Activated CD8-positive, alpha-beta memory T cell treated with anti-CD3 and anti-CD28 coated beads, Interleukin-2, amount 50 U/mL, for 24 hours (primary cell): ENCODE measurements at regions not wholly inside any gene's neighbourhood (a gene's known extent, or its start where the extent isn't known, plus 50 kb on each side); places are given as distances from the start of the nearest gene placed in this dataset.

ENCODE experiments used
- DNase-seq: peaks from one replicate; pipeline ENCODE4 v3.0.0-alpha.2; 2020; ENCODE audit errors: extremely low read depth

GRCh38 chr2:221203125-221203524, 369.0 kb downstream of the EPHA4 start:
- no peak for DNase-seq

- DNase-seq = no peak
These were observed 368.2 kb downstream of the EPHA4 start for GRCh38 chr2:221203856-221204255.

- DNase-seq = no peak
These were observed 367.4 kb downstream of the EPHA4 start for GRCh38 chr2:221204699-221205098.

GRCh38 chr2:221205103-221205673, 366.9 kb downstream of the EPHA4 start:
- no peak for DNase-seq

GRCh38 chr2:221210686-221211085, 361.4 kb downstream of the EPHA4 start:
- no peak for DNase-seq

- no peak for DNase-seq
These were observed 360.5 kb downstream of the EPHA4 start for GRCh38 chr2:221211653-221212052.

GRCh38 chr2:221212105-221212504, 360.0 kb downstream of the EPHA4 start:
- DNase-seq = no peak

- DNase-seq = no peak
These were observed 356.6 kb downstream of the EPHA4 start for GRCh38 chr2:221215487-221215886.

- no peak for DNase-seq
These were observed 355.5 kb downstream of the EPHA4 start for GRCh38 chr2:221216636-221217035.

GRCh38 chr2:221225752-221226151, 346.4 kb downstream of the EPHA4 start:
- DNase-seq = no peak

- DNase-seq = no peak
These were observed 343.8 kb downstream of the EPHA4 start for GRCh38 chr2:221228214-221228769.

GRCh38 chr2:221229099-221229498, 343.0 kb downstream of the EPHA4 start:
- no peak for DNase-seq

- no peak for DNase-seq
These were observed 340.6 kb downstream of the EPHA4 start for GRCh38 chr2:221231511-221231910.

- DNase-seq = no peak
These were observed 336.2 kb downstream of the EPHA4 start for GRCh38 chr2:221235941-221236340.

GRCh38 chr2:221241072-221241471, 331.0 kb downstream of the EPHA4 start:
- DNase-seq = no peak

GRCh38 chr2:221243771-221244170, 328.3 kb downstream of the EPHA4 start:
- no peak for DNase-seq

GRCh38 chr2:221245045-221245444, 327.1 kb downstream of the EPHA4 start:
- DNase-seq = no peak

GRCh38 chr2:221245772-221246171, 326.3 kb downstream of the EPHA4 start:
- DNase-seq = no peak

- DNase-seq = no peak
These were observed 317.8 kb downstream of the EPHA4 start for GRCh38 chr2:221254299-221254698.

- no peak for DNase-seq
These were observed 316.2 kb downstream of the EPHA4 start for GRCh38 chr2:221255862-221256261.

- no peak for DNase-seq
These were observed 313.6 kb downstream of the EPHA4 start for GRCh38 chr2:221258464-221258863.

- DNase-seq = no peak
These were observed 309.5 kb downstream of the EPHA4 start for GRCh38 chr2:221262651-221263050.

- DNase-seq = no peak
These were observed 308.5 kb downstream of the EPHA4 start for GRCh38 chr2:221263573-221263972.

GRCh38 chr2:221264318-221264717, 307.8 kb downstream of the EPHA4 start:
- no peak for DNase-seq
